Stimulated activated naive CD4-positive, alpha-beta T cell treated with Interleukin-2 at 50 U/mL for 16 hours (primary cell): ENCODE measurements at regions not wholly inside any gene's neighbourhood (a gene's known extent, or its start where the extent isn't known, plus 50 kb on each side); places are given as distances from the start of the nearest gene placed in this dataset.
"Not testable (repeated sequence)": the region's sequence is repeated elsewhere in the genome, so short reads cannot be mapped to it uniquely, and the experiment has no call there.

Experiments
- DNase-seq: peaks from one replicate; lab custom pipeline; 2025; lab: John Stamatoyannopoulos, UW

DNA sequence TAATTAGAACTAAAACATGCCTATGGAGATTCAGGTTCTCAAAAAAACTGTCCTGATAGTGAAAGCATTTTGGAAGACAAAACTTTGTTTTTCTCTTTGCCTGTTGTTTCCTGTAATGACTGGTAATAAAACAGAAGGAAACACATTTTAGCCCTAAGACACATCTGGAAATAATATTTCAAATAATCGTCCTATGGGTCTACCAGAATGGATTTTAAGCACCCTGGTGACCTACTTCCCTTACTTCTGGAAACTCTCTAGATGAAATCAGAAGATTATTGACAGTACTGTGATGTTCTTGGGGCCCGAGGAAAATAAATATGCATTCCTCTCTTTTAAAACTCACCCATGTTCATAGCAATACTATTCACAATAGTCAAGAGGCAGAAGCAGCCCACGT is 110.1 kb upstream of the TLE4 start:
- DNase-seq = no peak

- DNase-seq = no peak
These were observed 106.6 kb upstream of the TLE4 start for GRCh38 chr9:79465156-79465555.

DNA sequence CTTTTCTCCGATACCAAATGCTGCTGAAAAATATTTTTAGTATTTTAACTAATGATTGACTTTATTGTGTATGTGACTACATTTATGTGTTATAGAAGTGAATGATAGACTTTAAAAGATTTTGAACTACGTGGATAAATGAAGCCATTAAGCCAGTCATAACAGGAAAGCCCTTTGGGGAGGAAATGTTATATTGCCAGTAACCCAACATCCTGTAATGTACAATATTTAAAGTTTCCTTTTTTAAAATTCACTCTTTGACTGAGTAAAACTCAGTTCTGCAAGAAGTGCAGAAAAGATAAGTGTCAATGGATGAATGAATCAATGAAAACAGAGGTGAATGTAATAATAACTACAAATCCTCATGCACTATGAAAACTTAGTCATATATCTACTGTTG is 102.6 kb upstream of the TLE4 start:
- DNase-seq = no peak

GRCh38 chr9:79470954-79471353 is 100.8 kb upstream of the TLE4 start:
- no peak for DNase-seq

- no peak for DNase-seq
These were observed 99.9 kb upstream of the TLE4 start for GRCh38 chr9:79471580-79472543.

DNA sequence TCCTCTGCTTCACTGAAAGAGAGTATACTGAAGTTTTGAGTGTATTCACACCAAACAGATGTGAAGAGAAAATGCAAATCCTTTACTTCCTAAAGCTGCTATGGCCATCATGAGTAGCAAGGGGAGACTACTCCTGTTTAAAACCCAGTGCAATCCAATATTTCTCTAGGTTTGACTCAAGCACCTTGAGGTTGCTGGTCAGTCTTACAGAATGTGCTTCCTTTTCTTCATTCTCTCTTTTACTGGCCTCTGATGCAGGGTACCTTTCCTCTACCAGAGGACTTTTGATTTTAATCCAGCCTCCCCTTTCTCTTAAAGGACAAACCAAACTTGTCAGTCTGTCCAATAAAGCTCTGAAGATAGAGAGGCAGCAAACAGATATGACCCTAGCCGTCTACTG is 98.1 kb upstream of the TLE4 start:
- no peak for DNase-seq

- DNase-seq = no peak
These were observed 94.4 kb upstream of the TLE4 start for GRCh38 chr9:79477241-79477840.

DNA sequence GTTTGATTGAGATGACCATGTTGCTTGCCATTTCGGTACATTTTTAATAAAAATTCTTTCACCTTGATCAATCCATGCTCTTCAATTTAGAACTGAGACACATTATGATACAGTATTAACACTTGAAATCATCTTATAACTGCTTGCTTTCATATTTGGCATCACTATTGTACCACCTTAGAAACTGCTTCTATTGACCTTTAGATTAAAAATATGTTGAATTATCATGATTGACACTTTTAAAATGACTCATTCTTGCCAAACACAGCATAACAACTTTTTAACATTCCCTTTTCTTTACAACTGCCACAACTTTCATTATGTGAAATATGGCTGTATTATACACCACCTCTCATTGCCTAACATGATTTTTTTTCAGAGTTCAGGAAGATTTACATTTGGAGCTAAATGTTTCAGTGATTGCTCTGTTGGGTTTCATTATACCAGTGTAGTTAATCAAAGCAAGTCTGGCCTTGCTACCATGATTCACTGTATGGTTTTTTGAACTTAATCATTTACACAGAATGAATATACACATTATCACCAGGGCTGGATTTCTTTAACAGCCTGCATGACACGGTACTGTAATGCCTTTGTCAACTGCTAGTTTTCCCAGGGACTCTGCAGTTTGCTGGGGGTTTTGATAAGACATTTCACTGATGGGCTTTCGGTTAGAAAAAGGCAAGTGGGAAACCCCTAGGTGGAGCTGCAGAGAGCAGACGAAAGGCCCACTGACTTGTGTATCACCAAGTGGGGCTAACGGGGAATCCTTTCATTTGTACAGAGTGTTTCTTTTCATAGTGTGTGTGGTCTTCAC is 93.6 kb upstream of the TLE4 start:
- no peak for DNase-seq

DNA sequence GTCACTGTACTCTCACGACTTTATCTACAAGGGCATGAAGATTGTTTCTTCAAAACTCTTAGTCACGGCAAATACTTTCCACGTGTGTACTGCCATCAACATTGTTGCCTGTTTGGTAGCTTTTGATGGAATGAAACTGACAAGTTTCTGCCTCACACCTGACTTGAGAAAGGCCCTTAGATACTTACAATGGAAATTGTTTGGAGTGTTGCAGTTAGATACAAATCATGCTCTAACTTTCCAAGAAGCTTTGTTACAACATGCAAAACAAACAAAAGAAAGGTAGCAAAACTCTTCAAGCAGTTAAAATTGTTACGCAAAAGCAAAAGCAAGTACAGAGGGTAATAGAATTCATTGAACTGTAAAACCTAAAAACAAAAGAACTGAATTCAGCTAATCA is 91.1 kb upstream of the TLE4 start:
- no peak for DNase-seq

- DNase-seq = no peak
These were observed 89.8 kb upstream of the TLE4 start for GRCh38 chr9:79481846-79482477.

DNA sequence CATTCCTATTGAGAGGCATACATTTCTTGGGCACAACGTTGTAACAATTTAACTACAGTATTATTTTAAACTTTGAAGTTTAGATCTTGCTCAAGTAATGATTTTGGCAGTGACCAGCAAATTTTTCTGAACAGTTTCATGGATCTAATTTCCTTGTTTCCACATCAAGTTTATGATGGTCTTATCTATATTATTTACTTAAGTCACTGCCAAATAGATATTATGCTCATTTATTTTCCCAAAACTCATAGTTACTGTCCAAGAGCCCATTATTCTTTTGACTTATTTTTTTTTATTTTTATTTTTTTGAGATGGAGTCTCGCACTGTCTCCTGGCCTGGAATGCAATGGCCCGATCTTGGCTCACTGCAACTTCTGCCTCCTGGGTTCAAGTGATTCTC is 86.5 kb upstream of the TLE4 start:
- DNase-seq = no peak

DNA sequence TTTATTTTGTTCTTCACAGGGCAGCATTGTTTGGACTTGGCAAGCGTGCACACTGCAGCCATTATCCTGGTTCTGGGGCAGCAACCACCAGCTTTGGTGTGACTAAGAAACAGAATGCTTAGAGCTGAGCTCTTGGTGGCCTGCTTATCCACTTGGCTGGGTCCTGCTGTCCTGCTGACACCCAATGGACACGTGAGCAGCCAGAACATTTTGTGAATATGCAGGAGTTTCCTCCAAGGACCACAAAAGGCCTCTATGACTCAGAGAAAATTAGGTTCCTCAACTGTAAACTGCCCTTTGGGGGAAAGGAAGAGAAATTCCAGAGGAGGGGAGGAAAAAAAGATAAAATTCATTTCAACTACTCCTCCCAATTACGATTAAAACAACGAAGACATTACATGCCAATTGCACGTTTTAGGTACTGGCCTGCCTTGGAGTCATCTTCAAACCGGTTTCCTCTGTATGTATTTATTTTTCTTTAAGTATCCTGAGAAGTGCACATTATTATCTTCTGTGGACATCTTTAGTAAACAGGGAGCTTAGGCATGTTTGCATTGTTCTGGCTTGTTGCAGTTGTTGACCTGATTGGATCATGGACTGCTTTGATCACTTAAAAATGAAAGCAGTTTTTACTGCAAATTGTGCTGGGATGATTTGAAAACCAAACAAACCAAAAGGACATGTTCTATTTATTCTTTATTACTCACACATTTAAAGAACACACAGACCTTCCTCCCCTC is 82.3 kb upstream of the TLE4 start:
- no peak for DNase-seq

DNA sequence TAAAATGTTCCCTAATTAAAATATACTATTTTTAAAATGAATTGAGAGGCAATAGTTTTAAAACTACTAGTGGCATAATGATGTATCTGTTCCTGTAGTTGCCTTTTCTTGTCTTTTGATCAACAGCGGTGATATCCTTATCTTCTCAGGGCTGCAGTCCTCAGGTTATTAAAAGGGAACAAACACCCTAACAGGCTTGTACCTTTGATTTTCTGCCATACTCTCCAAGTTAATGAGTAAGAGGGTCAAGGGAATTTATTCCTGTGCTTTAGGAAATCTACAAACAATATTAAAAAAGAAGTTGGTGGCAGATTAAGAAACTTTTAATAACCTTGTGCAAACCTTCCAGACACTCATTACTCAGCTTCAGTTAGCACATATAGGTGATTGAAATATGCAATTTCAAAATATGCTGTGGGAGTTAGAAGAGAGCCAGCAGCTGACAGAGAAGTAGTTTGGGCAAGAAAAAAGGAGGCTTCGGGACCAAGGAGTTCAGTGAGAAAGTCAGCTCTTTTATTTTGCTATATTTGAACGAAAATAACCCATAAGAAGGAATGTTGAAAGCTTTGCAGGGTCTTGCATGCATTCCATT is 81.0 kb upstream of the TLE4 start:
- DNase-seq = no peak

- DNase-seq = no peak
These were observed 79.4 kb upstream of the TLE4 start for GRCh38 chr9:79492092-79493009.

- not testable (repeated sequence) for DNase-seq
These were observed 71.4 kb upstream of the TLE4 start for GRCh38 chr9:79500196-79500864.

DNA sequence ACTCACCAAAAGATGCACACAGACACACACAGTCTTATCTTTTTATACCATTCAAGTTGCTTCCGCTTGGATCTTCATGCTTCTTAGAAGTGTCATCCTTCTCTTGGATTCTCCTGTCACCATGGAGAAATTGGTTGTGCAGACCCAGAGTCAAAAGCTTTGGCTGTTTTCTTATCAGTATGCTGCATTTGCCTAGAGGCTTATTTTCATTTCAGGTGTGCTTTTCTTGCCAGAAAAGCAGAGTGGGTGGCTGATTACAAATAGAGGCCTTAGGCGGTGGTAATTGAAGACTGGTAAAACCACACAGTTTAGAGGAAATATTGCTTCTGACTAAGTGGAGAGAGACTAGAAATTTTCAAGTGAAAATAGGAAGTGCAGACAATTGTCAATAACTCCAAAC is 70.2 kb upstream of the TLE4 start:
- no peak for DNase-seq

DNA sequence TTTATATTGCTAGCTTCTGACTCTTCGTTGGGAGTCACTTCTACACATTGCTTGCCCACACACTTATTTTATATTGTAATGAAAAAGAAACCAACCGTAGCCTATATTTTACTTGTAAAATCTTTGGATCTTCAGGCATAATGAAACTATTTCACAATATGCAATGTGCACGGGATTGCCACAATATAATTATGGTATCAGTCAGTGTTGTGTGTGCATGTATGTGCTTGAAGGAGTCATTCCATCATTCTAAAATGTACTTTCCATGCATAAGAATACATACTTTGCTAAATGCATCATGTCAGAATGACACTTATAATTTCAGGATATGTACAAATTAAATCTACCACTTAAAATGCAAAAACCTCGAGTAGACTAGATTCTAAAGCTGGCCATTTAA is 64.0 kb upstream of the TLE4 start:
- DNase-seq = no peak

GRCh38 chr9:79512251-79512650 is 59.5 kb upstream of the TLE4 start:
- no peak for DNase-seq
